SK-N-SH (cell line): ENCODE measurements at regions not wholly inside any gene's neighbourhood (a gene's known extent, or its start where the extent isn't known, plus 50 kb on each side); places are given as distances from the start of the nearest gene placed in this dataset.
"Not testable (repeated sequence)": the region's sequence is repeated elsewhere in the genome, so short reads cannot be mapped to it uniquely, and the experiment has no call there.

Experiments
- CHD2 ChIP-seq: fragments of 150-350 bp; IDR thresholded peaks from 2 replicates; pipeline ENCODE4 v1.6.1; 2018; ENCODE audit warnings: low read length; ENCODE audit not compliant: partially characterized antibody
- ELF1 ChIP-seq: IDR thresholded peaks from 2 replicates; pipeline ENCODE4 v1.4.0; 2012
- GABPA ChIP-seq: IDR thresholded peaks from 2 replicates; pipeline ENCODE4 v1.4.0; 2012; ENCODE audit warnings: low read depth, mild to moderate bottlenecking
- NFIC ChIP-seq: IDR thresholded peaks from 2 replicates; pipeline ENCODE4 v1.4.0; 2012; ENCODE audit warnings: borderline replicate concordance
- SIN3A ChIP-seq: IDR thresholded peaks from 2 replicates; pipeline ENCODE4 v1.6.1; 2012; ENCODE audit warnings: low read depth, mild to moderate bottlenecking, low read length, moderate library complexity, borderline replicate concordance
- SMC3 ChIP-seq: IDR thresholded peaks from 2 replicates; pipeline ENCODE4 v1.6.1; 2012; ENCODE audit warnings: low read depth, low read length, improper control_type of control experiment
- TEAD4 ChIP-seq: IDR thresholded peaks from 2 replicates; pipeline ENCODE4 v1.4.0; 2012; ENCODE audit warnings: mild to moderate bottlenecking, borderline replicate concordance; ENCODE audit not compliant: insufficient read depth
- USF1 ChIP-seq: IDR thresholded peaks from 2 replicates; pipeline ENCODE4 v1.4.0; 2012; ENCODE audit warnings: low read depth, borderline replicate concordance
- USF2 ChIP-seq: fragments of 150-350 bp; IDR thresholded peaks from 2 replicates; pipeline ENCODE4 v1.6.1; 2017; ENCODE audit warnings: antibody characterized with exemption, low read length, low read depth, borderline replicate concordance
- YY1 ChIP-seq: IDR thresholded peaks from 2 replicates; pipeline ENCODE4 v1.4.0; 2012; ENCODE audit warnings: low read depth, mild to moderate bottlenecking
- TF ChIP-seq, protein P1 (sequence below): fragments of 200-600 bp; sonication (generic); IDR thresholded peaks from 2 replicates; pipeline ENCODE4 v1.6.1; 2017; ENCODE audit warnings: antibody characterized with exemption, mild to moderate bottlenecking, moderate library complexity

DNA sequence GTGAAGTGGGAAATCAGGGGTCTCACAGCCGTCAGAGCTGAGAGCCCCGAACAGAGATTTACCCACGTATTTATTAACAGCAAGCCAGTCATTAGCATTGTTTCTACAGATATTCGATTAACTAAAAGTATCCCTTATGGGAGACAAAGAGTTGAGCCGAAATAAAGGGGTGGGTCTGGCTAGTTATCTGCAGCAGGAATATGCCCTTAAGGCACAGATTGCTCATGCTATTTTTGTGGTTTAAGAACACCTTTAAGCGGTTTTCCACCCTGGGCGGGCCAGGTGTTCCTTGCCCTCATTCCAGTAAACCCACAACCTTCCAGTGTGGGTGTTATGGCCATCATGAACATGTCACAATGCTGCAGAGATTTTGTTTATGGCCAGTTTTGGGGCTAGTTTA is 1012.9 kb downstream of the DIPK2A start:
- TF ChIP-seq CHD2, YY1, USF2, USF1, GABPA, SIN3A, ELF1, NFIC, SMC3, TEAD4: not testable (repeated sequence)
- TF ChIP-seq, protein P1, sequence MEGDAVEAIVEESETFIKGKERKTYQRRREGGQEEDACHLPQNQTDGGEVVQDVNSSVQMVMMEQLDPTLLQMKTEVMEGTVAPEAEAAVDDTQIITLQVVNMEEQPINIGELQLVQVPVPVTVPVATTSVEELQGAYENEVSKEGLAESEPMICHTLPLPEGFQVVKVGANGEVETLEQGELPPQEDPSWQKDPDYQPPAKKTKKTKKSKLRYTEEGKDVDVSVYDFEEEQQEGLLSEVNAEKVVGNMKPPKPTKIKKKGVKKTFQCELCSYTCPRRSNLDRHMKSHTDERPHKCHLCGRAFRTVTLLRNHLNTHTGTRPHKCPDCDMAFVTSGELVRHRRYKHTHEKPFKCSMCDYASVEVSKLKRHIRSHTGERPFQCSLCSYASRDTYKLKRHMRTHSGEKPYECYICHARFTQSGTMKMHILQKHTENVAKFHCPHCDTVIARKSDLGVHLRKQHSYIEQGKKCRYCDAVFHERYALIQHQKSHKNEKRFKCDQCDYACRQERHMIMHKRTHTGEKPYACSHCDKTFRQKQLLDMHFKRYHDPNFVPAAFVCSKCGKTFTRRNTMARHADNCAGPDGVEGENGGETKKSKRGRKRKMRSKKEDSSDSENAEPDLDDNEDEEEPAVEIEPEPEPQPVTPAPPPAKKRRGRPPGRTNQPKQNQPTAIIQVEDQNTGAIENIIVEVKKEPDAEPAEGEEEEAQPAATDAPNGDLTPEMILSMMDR = not testable (repeated sequence)
